ENCODE measurements at regions not wholly inside any gene's neighbourhood (a gene's known extent, or its start where the extent isn't known, plus 50 kb on each side); places are given as distances from the start of the nearest gene placed in this dataset.

DNA sequence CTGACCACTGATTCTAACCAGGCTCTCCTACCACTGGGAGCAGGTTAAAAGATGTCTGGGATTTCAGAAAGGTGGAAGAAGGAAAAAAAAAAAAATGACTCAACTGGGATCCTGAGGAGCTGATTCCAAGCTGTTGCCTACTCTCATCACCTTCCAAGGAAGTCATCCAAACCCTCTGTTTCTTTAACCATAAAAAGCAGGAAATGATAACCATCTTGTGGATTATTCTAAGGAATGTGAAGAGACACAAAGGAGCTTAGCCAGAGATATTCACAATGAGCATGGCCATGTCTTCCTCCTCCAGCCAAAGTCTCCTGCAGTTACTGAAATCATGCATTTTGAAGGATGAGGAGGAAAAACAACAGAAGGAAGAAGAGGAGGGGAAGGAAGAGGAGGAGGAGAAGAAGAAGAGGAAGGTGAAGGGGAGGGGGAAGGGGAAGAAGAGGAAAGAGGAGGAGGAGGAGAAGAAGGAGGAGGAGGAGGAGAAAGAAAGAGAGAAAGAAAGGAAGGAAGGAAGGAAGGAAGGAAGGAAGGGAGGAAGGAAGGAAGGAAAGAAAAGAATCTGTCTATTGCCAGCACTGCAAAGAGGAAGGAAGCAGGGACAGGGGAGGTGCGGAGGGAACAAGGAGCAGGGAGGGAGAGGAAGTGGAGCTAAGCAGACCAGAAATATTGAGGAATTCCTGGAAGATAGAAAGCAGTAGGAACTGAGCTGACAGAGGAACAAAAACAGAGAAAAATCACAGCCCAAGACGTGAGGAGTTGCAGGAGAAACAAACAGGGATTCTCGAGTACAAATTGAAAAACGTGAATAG lies 229.2 kb downstream of the UACA start:
- TF ChIP-seq, protein P1, sequence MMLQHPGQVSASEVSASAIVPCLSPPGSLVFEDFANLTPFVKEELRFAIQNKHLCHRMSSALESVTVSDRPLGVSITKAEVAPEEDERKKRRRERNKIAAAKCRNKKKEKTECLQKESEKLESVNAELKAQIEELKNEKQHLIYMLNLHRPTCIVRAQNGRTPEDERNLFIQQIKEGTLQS (IDR thresholded peaks at IDR 0.05) = no peak
- TF ChIP-seq POLR2A (IDR thresholded peaks at IDR 0.05; ENCODE audit: borderline replicate concordance, extremely low read depth, insufficient read depth, insufficient read length) = no peak
- no peak for TF ChIP-seq EZH2 (IDR thresholded peaks at IDR 0.05)
- no peak for TF ChIP-seq POLR2AphosphoS5 (IDR thresholded peaks at IDR 0.05; ENCODE audit: low read depth, low read length)
- TF ChIP-seq JUND (IDR thresholded peaks at IDR 0.05) = no peak
- TF ChIP-seq, protein P2, sequence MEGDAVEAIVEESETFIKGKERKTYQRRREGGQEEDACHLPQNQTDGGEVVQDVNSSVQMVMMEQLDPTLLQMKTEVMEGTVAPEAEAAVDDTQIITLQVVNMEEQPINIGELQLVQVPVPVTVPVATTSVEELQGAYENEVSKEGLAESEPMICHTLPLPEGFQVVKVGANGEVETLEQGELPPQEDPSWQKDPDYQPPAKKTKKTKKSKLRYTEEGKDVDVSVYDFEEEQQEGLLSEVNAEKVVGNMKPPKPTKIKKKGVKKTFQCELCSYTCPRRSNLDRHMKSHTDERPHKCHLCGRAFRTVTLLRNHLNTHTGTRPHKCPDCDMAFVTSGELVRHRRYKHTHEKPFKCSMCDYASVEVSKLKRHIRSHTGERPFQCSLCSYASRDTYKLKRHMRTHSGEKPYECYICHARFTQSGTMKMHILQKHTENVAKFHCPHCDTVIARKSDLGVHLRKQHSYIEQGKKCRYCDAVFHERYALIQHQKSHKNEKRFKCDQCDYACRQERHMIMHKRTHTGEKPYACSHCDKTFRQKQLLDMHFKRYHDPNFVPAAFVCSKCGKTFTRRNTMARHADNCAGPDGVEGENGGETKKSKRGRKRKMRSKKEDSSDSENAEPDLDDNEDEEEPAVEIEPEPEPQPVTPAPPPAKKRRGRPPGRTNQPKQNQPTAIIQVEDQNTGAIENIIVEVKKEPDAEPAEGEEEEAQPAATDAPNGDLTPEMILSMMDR (IDR thresholded peaks at IDR 0.05 in 2 of 3, conservative IDR thresholded peaks at IDR 0.05 in 1 of 3; ENCODE audit: borderline replicate concordance in 1 of 3, insufficient read depth in 1 of 3, low read depth in 2 of 3, low read length in 2 of 3) = no peak
- TF ChIP-seq EGR1 (IDR thresholded peaks at IDR 0.05; ENCODE audit: low read depth) = no peak
- no peak for TF ChIP-seq ZNF274 (IDR thresholded peaks at IDR 0.05; ENCODE audit: low read depth, low read length)
- TF ChIP-seq MAX (IDR thresholded peaks at IDR 0.05) = no peak
- no peak for TF ChIP-seq EZH2phosphoT487 (IDR thresholded peaks at IDR 0.05; ENCODE audit: borderline replicate concordance)
